HCT116 (cell line): ENCODE measurements at regions not wholly inside any gene's neighbourhood (a gene's known extent, or its start where the extent isn't known, plus 50 kb on each side); places are given as distances from the start of the nearest gene placed in this dataset.

Experiments
- ATAC-seq: fragments of 200-7000 bp; cut with Tn5 transposase; 2 replicates; pipeline ENCODE4 v1.9.1; 2020; ENCODE audit warnings: mild to moderate bottlenecking, moderate library complexity
- BruUV-seq: library from RNA; stranded (reverse); fragments of 400-500 nt; replicated peaks from 2 replicates; lab custom pipeline; 2021; lab: Mats Ljungman, UMichigan
- CTCF ChIA-PET: fragments of 300-600 bp; sonication (Branson Sonifier 250); formaldehyde crosslinking; loops from one replicate; lab custom pipeline; 2021; ENCODE audit warnings: antibody characterized with exemption; lab: Charles Lee
- POLR2A ChIA-PET: fragments of 300-600, 350-600 bp; sonication (Branson Sonifier 250); formaldehyde crosslinking; loops from one replicate; lab custom pipeline; 2021; ENCODE audit warnings: antibody characterized with exemption; lab: Charles Lee
- RAD21 ChIA-PET, 2 experiments: fragments of 300-600 bp; sonication (Branson Sonifier 250); formaldehyde crosslinking; loops; one replicate each; lab custom pipeline; 2023; ENCODE audit warnings: low total read pairs in 2 of 2; ENCODE audit not compliant: uncharacterized antibody in 2 of 2, unreplicated experiment in 2 of 2, low non-redundant PET in 1 of 2; lab: Charles Lee
- DNase-seq: peaks from one replicate; pipeline ENCODE4 v3.0.0-alpha.2; 2010; ENCODE audit warnings: low read depth, low spot score
- H2AFZ ChIP-seq: fragments of 200-600 bp; shearing (Covaris generic), sonication (generic); 2 replicates; pipeline ENCODE4 v1.6.1; 2017; ENCODE audit warnings: low read depth, mixed run types, mixed read lengths, antibody characterized with exemption, low read length; ENCODE audit not compliant: poor library complexity, severe bottlenecking
- H3K27ac ChIP-seq: 2 replicates; pipeline ENCODE4 v1.5.1; 2012; ENCODE audit warnings: low read depth, low read length
- H3K27me3 ChIP-seq: fragments of 200-600 bp; sonication (generic); 2 replicates; pipeline ENCODE4 v1.6.1; 2016; ENCODE audit warnings: mixed run types, low read length, mixed read lengths; ENCODE audit not compliant: insufficient read depth
- H3K36me3 ChIP-seq, 2 experiments: fragments of 200-500 bp in 1 of 2; fragments of 200-600 bp in 1 of 2; sonication (Bioruptor generic) in 1 of 2; sonication (generic) in 1 of 2; 2 replicates each; pipeline versions ENCODE4 v1.5.1 to v1.6.1; 2014 to 2016; ENCODE audit warnings: low read length in 2 of 2, inconsistent platforms in 1 of 2, mixed read lengths in 1 of 2, mixed run types in 1 of 2; ENCODE audit not compliant: insufficient read depth in 2 of 2, control insufficient read depth in 1 of 2
- H3K4me1 ChIP-seq, 2 experiments: fragments of 200-600 bp in 1 of 2; sonication (generic) in 1 of 2; 2 replicates each; pipeline versions ENCODE4 v1.5.1 to v1.6.1; 2012 to 2017; ENCODE audit warnings: low read length in 2 of 2, inconsistent platforms in 1 of 2, mild to moderate bottlenecking in 1 of 2, mixed read lengths in 1 of 2, mixed run types in 1 of 2, moderate library complexity in 1 of 2; ENCODE audit not compliant: insufficient read depth in 2 of 2, control insufficient read depth in 1 of 2
- H3K4me2 ChIP-seq: fragments of 200-600 bp; sonication (generic); 2 replicates; pipeline ENCODE4 v1.6.1; 2017; ENCODE audit warnings: mixed run types, low read length, mixed read lengths
- H3K4me3 ChIP-seq, 2 experiments: fragments of 200-600 bp in 1 of 2; sonication (generic) in 1 of 2; replicated peaks in 1 of 2; 2 replicates each; pipeline ENCODE4 v1.5.1; 2011 to 2016; ENCODE audit warnings: low read length in 2 of 2, control low read depth in 1 of 2, low read depth in 1 of 2, mild to moderate bottlenecking in 1 of 2, mixed read lengths in 1 of 2, mixed run types in 1 of 2
- H3K79me2 ChIP-seq: fragments of 200-600 bp; sonication (generic); 2 replicates; pipeline ENCODE4 v1.6.1; 2017; ENCODE audit warnings: mild to moderate bottlenecking, mixed run types, low read length, moderate library complexity, mixed read lengths; ENCODE audit not compliant: insufficient read depth
- H3K9ac ChIP-seq: fragments of 200-600 bp; sonication (generic); 2 replicates; pipeline ENCODE4 v1.6.1; 2016; ENCODE audit warnings: low read length, mixed read lengths
- H3K9me2 ChIP-seq: fragments of 200-600 bp; sonication (generic), shearing (Covaris generic); 2 replicates; pipeline ENCODE4 v1.6.1; 2017; ENCODE audit warnings: mixed run types, mild to moderate bottlenecking, moderate library complexity; ENCODE audit not compliant: insufficient read depth
- H3K9me3 ChIP-seq, 2 experiments: fragments of 200-500 bp in 1 of 2; fragments of 200-600 bp in 1 of 2; sonication (Bioruptor generic) in 1 of 2; sonication (generic) in 1 of 2; 2 replicates each; pipeline ENCODE4 v1.6.1; 2014 to 2017; ENCODE audit warnings: low read length in 2 of 2, mixed read lengths in 2 of 2, inconsistent platforms in 1 of 2, low read depth in 1 of 2, mild to moderate bottlenecking in 1 of 2, mixed run types in 1 of 2, moderate library complexity in 1 of 2; ENCODE audit not compliant: control insufficient read depth in 1 of 2, insufficient read depth in 1 of 2
- H4K20me1 ChIP-seq: fragments of 200-600 bp; sonication (generic), shearing (Covaris generic); 2 replicates; pipeline ENCODE4 v1.6.1; 2017; ENCODE audit warnings: mixed run types, mild to moderate bottlenecking, moderate library complexity; ENCODE audit not compliant: insufficient read depth
- CBX3 ChIP-seq: IDR thresholded peaks from 2 replicates; pipeline ENCODE4 v1.6.1; 2012; ENCODE audit warnings: low read depth
- FOSL1 ChIP-seq: IDR thresholded peaks from 2 replicates; pipeline ENCODE4 v1.6.1; 2012; ENCODE audit warnings: low read depth
- RAD21 ChIP-seq: IDR thresholded peaks from 2 replicates; pipeline ENCODE4 v1.6.1; 2012; ENCODE audit warnings: low read depth, mild to moderate bottlenecking
- SRF ChIP-seq: IDR thresholded peaks from 2 replicates; pipeline ENCODE4 v1.6.1; 2012; ENCODE audit warnings: low read depth
- intact Hi-C: fragments of 100-400 bp; cut with micrococcal nuclease; formaldehyde crosslinking; loops from 2 replicates; pipeline ENCODE4 v1.10.0; 2022
- TF ChIP-seq, protein P1 (sequence below): IDR thresholded peaks from 2 replicates; pipeline ENCODE4 v1.6.1; 2012; ENCODE audit warnings: low read depth
- TF ChIP-seq, protein P2 (sequence below): IDR thresholded peaks from 2 replicates; pipeline ENCODE4 v1.6.1; 2011; ENCODE audit warnings: mild to moderate bottlenecking, low read length, moderate library complexity; ENCODE audit not compliant: insufficient replicate concordance; ENCODE audit errors: extremely low read depth

DNA sequence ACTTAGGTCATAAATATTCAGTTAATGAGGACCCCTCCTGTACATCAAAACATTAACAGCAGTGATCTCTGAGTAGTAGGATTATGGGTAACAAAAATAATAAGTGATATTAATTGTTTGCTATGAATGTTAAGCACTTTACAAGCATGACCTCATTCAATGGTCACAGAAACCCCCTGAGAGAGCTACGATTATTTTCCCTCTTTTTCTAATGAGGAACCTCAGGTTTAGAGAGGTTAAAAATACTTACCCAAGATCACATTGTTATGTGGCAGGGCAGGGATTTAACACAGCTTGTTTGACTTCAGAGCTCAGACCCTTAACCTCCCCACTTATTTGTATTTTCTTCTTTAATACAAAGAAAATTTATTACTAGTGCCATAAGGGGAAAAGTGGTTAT is 228.2 kb downstream of the TBL1XR1 start:
- no peaks in the 10 kb centered on the region for H3K9me2 ChIP-seq
- ChIA-PET CTCF (no interaction called here), RAD21 (no interaction called here), POLR2A (no interaction called here)
- no peaks in the 10 kb centered on the region for H3K27me3 ChIP-seq
- H4K20me1 ChIP-seq: no peaks in the 10 kb centered on the region
- H3K9me3 ChIP-seq: no peaks in the 10 kb centered on the region
- H3K9ac ChIP-seq: no peak overlapping the region
- H2AFZ ChIP-seq: no peak overlapping the region
- no peak overlapping the region for H3K4me3 ChIP-seq
- no peak for DNase-seq
- H3K27ac ChIP-seq: no peak overlapping the region
- TF ChIP-seq, protein P1, sequence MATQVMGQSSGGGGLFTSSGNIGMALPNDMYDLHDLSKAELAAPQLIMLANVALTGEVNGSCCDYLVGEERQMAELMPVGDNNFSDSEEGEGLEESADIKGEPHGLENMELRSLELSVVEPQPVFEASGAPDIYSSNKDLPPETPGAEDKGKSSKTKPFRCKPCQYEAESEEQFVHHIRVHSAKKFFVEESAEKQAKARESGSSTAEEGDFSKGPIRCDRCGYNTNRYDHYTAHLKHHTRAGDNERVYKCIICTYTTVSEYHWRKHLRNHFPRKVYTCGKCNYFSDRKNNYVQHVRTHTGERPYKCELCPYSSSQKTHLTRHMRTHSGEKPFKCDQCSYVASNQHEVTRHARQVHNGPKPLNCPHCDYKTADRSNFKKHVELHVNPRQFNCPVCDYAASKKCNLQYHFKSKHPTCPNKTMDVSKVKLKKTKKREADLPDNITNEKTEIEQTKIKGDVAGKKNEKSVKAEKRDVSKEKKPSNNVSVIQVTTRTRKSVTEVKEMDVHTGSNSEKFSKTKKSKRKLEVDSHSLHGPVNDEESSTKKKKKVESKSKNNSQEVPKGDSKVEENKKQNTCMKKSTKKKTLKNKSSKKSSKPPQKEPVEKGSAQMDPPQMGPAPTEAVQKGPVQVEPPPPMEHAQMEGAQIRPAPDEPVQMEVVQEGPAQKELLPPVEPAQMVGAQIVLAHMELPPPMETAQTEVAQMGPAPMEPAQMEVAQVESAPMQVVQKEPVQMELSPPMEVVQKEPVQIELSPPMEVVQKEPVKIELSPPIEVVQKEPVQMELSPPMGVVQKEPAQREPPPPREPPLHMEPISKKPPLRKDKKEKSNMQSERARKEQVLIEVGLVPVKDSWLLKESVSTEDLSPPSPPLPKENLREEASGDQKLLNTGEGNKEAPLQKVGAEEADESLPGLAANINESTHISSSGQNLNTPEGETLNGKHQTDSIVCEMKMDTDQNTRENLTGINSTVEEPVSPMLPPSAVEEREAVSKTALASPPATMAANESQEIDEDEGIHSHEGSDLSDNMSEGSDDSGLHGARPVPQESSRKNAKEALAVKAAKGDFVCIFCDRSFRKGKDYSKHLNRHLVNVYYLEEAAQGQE: no peak
- TF ChIP-seq FOSL1 (no peak), CBX3 (no peak), RAD21 (no peak), SRF (no peak)
- TF ChIP-seq, protein P2, sequence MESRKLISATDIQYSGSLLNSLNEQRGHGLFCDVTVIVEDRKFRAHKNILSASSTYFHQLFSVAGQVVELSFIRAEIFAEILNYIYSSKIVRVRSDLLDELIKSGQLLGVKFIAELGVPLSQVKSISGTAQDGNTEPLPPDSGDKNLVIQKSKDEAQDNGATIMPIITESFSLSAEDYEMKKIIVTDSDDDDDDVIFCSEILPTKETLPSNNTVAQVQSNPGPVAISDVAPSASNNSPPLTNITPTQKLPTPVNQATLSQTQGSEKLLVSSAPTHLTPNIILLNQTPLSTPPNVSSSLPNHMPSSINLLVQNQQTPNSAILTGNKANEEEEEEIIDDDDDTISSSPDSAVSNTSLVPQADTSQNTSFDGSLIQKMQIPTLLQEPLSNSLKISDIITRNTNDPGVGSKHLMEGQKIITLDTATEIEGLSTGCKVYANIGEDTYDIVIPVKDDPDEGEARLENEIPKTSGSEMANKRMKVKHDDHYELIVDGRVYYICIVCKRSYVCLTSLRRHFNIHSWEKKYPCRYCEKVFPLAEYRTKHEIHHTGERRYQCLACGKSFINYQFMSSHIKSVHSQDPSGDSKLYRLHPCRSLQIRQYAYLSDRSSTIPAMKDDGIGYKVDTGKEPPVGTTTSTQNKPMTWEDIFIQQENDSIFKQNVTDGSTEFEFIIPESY: no peak
- peaks cover 3 to 7% of the 10 kb centered on the region in 2 experiments; a peak in 2 of 4 replicates for H3K4me1 ChIP-seq
- no peak for ATAC-seq
- intact Hi-C loops: no loop called here
- no peaks in the 10 kb centered on the region for H3K79me2 ChIP-seq
- BruUV-seq: no TSS peak
- no peaks in the 10 kb centered on the region for H3K36me3 ChIP-seq
- no peak overlapping the region for H3K4me2 ChIP-seq
